GM19372 (cell line): ENCODE measurements at regions not wholly inside any gene's neighbourhood (a gene's known extent, or its start where the extent isn't known, plus 50 kb on each side); places are given as distances from the start of the nearest gene placed in this dataset.
"Not testable (repeated sequence)": the region's sequence is repeated elsewhere in the genome, so short reads cannot be mapped to it uniquely, and the experiment has no call there.

Experiments
- ATAC-seq: cut with Tn5 transposase; IDR thresholded peaks from one replicate; pipeline ENCODE4 v1.9.1; 2021; ENCODE audit warnings: mild to moderate bottlenecking, low read depth, moderate library complexity; ENCODE audit not compliant: unreplicated experiment

GRCh38 chr2:37802211-37802752 is 122.8 kb upstream of the RMDN2 start:
- ATAC-seq, result no peak

GRCh38 chr2:37802899-37803379 is 122.1 kb upstream of the RMDN2 start:
- no peak for ATAC-seq

GRCh38 chr2:37806004-37806403 is 119.1 kb upstream of the RMDN2 start:
- not testable (repeated sequence) for ATAC-seq

GRCh38 chr2:37809525-37809924 is 115.6 kb upstream of the RMDN2 start:
- ATAC-seq, result no peak

GRCh38 chr2:37809931-37810570 is 115.0 kb upstream of the RMDN2 start:
- no peak for ATAC-seq

- ATAC-seq, result no peak
Observed at GRCh38 chr2:37812414-37812813, 112.7 kb upstream of the RMDN2 start.

GRCh38 chr2:37812941-37813730 is 112.0 kb upstream of the RMDN2 start:
- ATAC-seq, result no peak

GRCh38 chr2:37816036-37816435 is 109.1 kb upstream of the RMDN2 start:
- ATAC-seq, result no peak

GRCh38 chr2:37816686-37817085 is 108.4 kb upstream of the RMDN2 start:
- ATAC-seq, result no peak

- no peak for ATAC-seq
Observed at GRCh38 chr2:37819186-37819585, 105.9 kb upstream of the RMDN2 start.

GRCh38 chr2:37820471-37820986 is 104.6 kb upstream of the RMDN2 start:
- no peak for ATAC-seq

GRCh38 chr2:37825586-37825985 is 99.5 kb upstream of the RMDN2 start:
- ATAC-seq, result no peak

- ATAC-seq, result no peak
Observed at GRCh38 chr2:37826611-37827010, 98.5 kb upstream of the RMDN2 start.

GRCh38 chr2:37827455-37827854 is 97.6 kb upstream of the RMDN2 start:
- no peak for ATAC-seq

GRCh38 chr2:37827911-37828511 is 97.1 kb upstream of the RMDN2 start:
- ATAC-seq, result no peak

- no peak for ATAC-seq
Observed at GRCh38 chr2:37829202-37829601, 95.9 kb upstream of the RMDN2 start.

GRCh38 chr2:37829616-37830395 is 95.3 kb upstream of the RMDN2 start:
- ATAC-seq, result no peak

GRCh38 chr2:37830636-37831035 is 94.5 kb upstream of the RMDN2 start:
- no peak for ATAC-seq

- no peak for ATAC-seq
Observed at GRCh38 chr2:37831081-37831780, 93.9 kb upstream of the RMDN2 start.
